ENCODE measurements at regions not wholly inside any gene's neighbourhood (a gene's known extent, or its start where the extent isn't known, plus 50 kb on each side); places are given as distances from the start of the nearest gene placed in this dataset.
"Not testable (repeated sequence)": the region's sequence is repeated elsewhere in the genome, so short reads cannot be mapped to it uniquely, and the experiment has no call there.

- Mint-ChIP-seq H3K27ac (ENCODE audit: unreplicated experiment) (no peak overlapping the region), H3K9me3 (ENCODE audit: unreplicated experiment) (no peaks in the 10 kb centered on the region), H3K27me3 (ENCODE audit: unreplicated experiment) (peaks cover 3% of the 10 kb centered on the region), H3K36me3 (ENCODE audit: unreplicated experiment) (peaks cover 4% of the 10 kb centered on the region), H3K4me1 (ENCODE audit: low read depth, unreplicated experiment) (peaks cover 2% of the 10 kb centered on the region), H3K4me3 (ENCODE audit: unreplicated experiment) (no peak overlapping the region)
- DNase-seq, result no peak
- TF ChIP-seq, protein P1, sequence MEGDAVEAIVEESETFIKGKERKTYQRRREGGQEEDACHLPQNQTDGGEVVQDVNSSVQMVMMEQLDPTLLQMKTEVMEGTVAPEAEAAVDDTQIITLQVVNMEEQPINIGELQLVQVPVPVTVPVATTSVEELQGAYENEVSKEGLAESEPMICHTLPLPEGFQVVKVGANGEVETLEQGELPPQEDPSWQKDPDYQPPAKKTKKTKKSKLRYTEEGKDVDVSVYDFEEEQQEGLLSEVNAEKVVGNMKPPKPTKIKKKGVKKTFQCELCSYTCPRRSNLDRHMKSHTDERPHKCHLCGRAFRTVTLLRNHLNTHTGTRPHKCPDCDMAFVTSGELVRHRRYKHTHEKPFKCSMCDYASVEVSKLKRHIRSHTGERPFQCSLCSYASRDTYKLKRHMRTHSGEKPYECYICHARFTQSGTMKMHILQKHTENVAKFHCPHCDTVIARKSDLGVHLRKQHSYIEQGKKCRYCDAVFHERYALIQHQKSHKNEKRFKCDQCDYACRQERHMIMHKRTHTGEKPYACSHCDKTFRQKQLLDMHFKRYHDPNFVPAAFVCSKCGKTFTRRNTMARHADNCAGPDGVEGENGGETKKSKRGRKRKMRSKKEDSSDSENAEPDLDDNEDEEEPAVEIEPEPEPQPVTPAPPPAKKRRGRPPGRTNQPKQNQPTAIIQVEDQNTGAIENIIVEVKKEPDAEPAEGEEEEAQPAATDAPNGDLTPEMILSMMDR (IDR thresholded peaks at IDR 0.05; ENCODE audit: partially characterized antibody, unreplicated experiment), result no peak
Measured at GRCh38 chr2:234884591-234884990, 67.2 kb upstream of the SH3BP4 start.

GRCh38 chr2:234881413-234882241 is 70.2 kb upstream of the SH3BP4 start:
- Mint-ChIP-seq H3K9me3 (ENCODE audit: unreplicated experiment) (no peaks in the 10 kb centered on the region), H3K4me3 (ENCODE audit: unreplicated experiment) (no peak overlapping the region), H3K27me3 (ENCODE audit: unreplicated experiment) (peaks cover 4% of the 10 kb centered on the region), H3K36me3 (ENCODE audit: unreplicated experiment) (peaks cover 11% of the 10 kb centered on the region), H3K27ac (ENCODE audit: unreplicated experiment) (no peak overlapping the region), H3K4me1 (ENCODE audit: low read depth, unreplicated experiment) (peaks cover 2% of the 10 kb centered on the region)
- peak; percentile 85 for DNase-seq
- TF ChIP-seq, protein P1 (IDR thresholded peaks at IDR 0.05; ENCODE audit: partially characterized antibody, unreplicated experiment), result peak; percentile 86

DNA sequence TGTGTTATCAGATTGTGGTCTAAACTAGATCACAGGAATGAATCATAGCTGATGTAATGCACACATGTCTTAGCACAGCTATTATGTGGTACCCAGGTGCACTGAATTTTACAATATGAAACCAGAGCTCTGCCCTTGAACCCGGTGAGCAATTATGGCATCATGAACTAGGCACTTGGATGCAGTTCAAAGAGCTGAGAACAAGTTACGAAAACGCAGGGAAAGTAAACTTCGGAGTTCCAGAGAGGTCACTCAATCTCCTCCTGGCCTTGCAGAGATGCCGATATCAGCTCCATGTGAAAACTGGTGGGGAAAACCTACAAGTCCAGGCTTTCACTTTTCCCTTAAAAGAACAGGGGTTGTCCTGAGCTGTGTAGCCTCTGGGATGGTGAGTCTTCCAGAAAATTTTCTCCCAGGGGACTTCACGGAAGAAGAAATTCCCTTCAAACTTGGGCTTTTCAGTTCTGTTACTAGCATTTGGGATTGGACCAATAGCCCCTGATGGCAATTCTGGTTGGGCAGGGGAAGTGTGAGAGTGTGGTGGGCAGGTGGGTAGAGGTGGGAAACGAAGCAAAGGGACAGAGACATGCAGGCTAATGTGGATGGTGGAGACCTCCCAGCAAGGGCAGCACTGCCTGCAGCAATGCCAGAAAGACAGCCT is 71.1 kb upstream of the SH3BP4 start:
- Mint-ChIP-seq H3K4me3 (ENCODE audit: unreplicated experiment) (no peak overlapping the region), H3K9me3 (ENCODE audit: unreplicated experiment) (peaks cover 3% of the 10 kb centered on the region), H3K36me3 (ENCODE audit: unreplicated experiment) (peaks cover 21% of the 10 kb centered on the region), H3K4me1 (ENCODE audit: low read depth, unreplicated experiment) (peaks cover 2% of the 10 kb centered on the region), H3K27me3 (ENCODE audit: unreplicated experiment) (peaks cover 6% of the 10 kb centered on the region), H3K27ac (ENCODE audit: unreplicated experiment) (no peak overlapping the region)
- TF ChIP-seq, protein P1 (IDR thresholded peaks at IDR 0.05; ENCODE audit: partially characterized antibody, unreplicated experiment), result no peak
- DNase-seq, result no peak

DNA sequence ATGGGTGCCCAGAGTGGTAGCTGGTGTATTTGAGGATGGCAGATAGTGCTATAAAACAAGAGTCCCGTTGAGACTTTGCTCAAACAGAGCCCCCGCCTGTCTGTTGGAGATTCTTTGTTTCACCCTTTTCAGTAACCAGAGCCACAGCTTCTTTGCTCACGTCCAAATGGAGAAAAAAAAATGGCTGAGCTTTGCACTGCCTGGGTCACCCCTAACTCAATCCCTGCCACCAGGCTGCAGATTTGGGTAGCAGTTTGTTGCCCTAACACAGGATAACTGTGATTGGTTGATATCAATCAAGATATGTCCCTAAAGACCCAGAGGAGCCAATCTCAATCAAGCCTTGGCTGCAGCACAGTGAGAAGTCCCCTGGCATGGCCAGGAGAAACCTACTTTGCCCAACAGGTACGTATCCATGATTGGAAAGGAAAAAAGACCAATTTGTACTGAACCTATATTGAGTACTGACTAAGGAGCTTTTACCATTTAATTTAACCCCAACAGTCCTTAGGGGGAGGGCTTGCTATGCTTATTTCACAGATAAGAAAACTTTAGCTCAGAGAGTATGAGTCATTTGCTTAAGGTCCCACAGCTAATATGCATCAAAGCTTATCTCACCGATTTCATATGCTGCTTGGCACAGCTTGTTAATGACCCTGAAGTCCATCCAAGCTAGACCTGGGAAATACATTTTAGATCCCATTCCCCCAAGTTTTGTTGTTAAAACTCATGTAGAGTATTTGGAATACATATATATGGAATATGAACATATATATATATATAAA is 72.0 kb upstream of the SH3BP4 start:
- Mint-ChIP-seq H3K36me3 (ENCODE audit: unreplicated experiment) (peaks cover 22% of the 10 kb centered on the region), H3K27me3 (ENCODE audit: unreplicated experiment) (peaks cover 5% of the 10 kb centered on the region), H3K9me3 (ENCODE audit: unreplicated experiment) (peaks cover 5% of the 10 kb centered on the region), H3K4me3 (ENCODE audit: unreplicated experiment) (no peak overlapping the region), H3K4me1 (ENCODE audit: low read depth, unreplicated experiment) (no peaks in the 10 kb centered on the region), H3K27ac (ENCODE audit: unreplicated experiment) (no peak overlapping the region)
- TF ChIP-seq, protein P1 (IDR thresholded peaks at IDR 0.05; ENCODE audit: partially characterized antibody, unreplicated experiment), result no peak
- DNase-seq, result no peak

DNA sequence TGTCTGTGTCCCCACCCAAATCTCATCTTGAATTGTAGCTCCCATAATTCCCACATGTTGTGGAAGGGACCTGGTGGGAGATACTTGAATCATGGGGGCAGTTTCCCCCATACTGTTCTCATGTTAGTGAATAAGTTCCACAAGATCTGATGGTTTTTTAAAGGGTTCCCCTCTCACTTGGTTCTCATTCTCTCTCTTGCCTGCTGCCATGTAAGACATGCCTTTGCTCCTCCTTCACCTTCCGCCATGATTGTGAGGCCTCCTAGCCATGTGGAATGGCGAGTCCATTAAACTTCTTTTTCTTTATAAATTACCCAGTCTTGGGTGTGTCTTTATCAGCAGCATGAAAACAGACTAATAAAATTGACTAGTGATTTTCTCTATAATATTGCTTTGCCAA is 75.2 kb upstream of the SH3BP4 start:
- not testable (repeated sequence) for DNase-seq; H3K4me1 Mint-ChIP-seq (ENCODE audit: low read depth, unreplicated experiment); H3K27me3 Mint-ChIP-seq (ENCODE audit: unreplicated experiment); H3K4me3 Mint-ChIP-seq (ENCODE audit: unreplicated experiment); H3K27ac Mint-ChIP-seq (ENCODE audit: unreplicated experiment); H3K9me3 Mint-ChIP-seq (ENCODE audit: unreplicated experiment)
- H3K36me3 Mint-ChIP-seq (ENCODE audit: unreplicated experiment), result peaks cover 31% of the 10 kb centered on the region

All from glutamatergic neuron (in vitro differentiated cells).